ENCODE measurements at regions not wholly inside any gene's neighbourhood (a gene's known extent, or its start where the extent isn't known, plus 50 kb on each side); places are given as distances from the start of the nearest gene placed in this dataset.

GRCh38 chr18:4720518-4720917 is 265.4 kb upstream of the DLGAP1 start:
- TF ChIP-seq CTCF (IDR thresholded peaks at IDR 0.05 in 2 of 3, conservative IDR thresholded peaks at IDR 0.05 in 1 of 3; ENCODE audit: insufficient read depth in 2 of 3, low read depth in 1 of 3, low read length in 3 of 3) (no peak), E2F1 (CRISPR knock-in tag; IDR thresholded peaks at IDR 0.05) (no peak), MEF2A (IDR thresholded peaks at IDR 0.05; ENCODE audit: control insufficient read depth, low read depth, low read length) (no peak), SMARCC2 (IDR thresholded peaks at IDR 0.05; ENCODE audit: low read depth) (no peak), POLR2G (IDR thresholded peaks at IDR 0.05; ENCODE audit: low read depth, low read length) (no peak), ZNF707 (CRISPR knock-in tag; conservative IDR thresholded peaks at IDR 0.05) (no peak), ZNF830 (CRISPR knock-in tag; IDR thresholded peaks at IDR 0.05) (no peak), ATF2 (CRISPR knock-in tag; IDR thresholded peaks at IDR 0.05) (no peak), CBX3 (IDR thresholded peaks at IDR 0.05; ENCODE audit: borderline replicate concordance in 1 of 2, low read length in 2 of 2) (no peak)
